ENCODE measurements at regions not wholly inside any gene's neighbourhood (a gene's known extent, or its start where the extent isn't known, plus 50 kb on each side); places are given as distances from the start of the nearest gene placed in this dataset.

- H3K27me3 ChIP-seq (ENCODE audit: control insufficient read depth, low read length): no peaks in the 10 kb centered on the region
- no peaks in the 10 kb centered on the region for H3K79me2 ChIP-seq (ENCODE audit: control insufficient read depth, low read length)
- H3K9me3 ChIP-seq (ENCODE audit: control insufficient read depth, insufficient read depth, low read length): no peaks in the 10 kb centered on the region
- H3K4me1 ChIP-seq (ENCODE audit: control insufficient read depth, low read length): no peaks in the 10 kb centered on the region
- H3F3A ChIP-seq (ENCODE audit: control insufficient read depth, insufficient read depth): no peaks in the 10 kb centered on the region
- H3K4me3 ChIP-seq (ENCODE audit: low read length): no peak overlapping the region
- no peaks in the 10 kb centered on the region for H3K36me3 ChIP-seq (ENCODE audit: control insufficient read depth, low read length)
- TF ChIP-seq CTCF (IDR thresholded peaks at IDR 0.05; ENCODE audit: low read depth, low read length, poor library complexity, severe bottlenecking) (no peak), EZH2phosphoT487 (IDR thresholded peaks at IDR 0.05; ENCODE audit: borderline replicate concordance, low read length) (no peak)
- no peak overlapping the region for H3K4me2 ChIP-seq (ENCODE audit: low read length)
- H3K9me2 ChIP-seq (replicated peaks; ENCODE audit: control insufficient read depth, low read length): no peaks in the 10 kb centered on the region
- H4K20me1 ChIP-seq (ENCODE audit: control insufficient read depth, insufficient read depth, low read depth, low read length): no peaks in the 10 kb centered on the region
- no peak overlapping the region for H3K27ac ChIP-seq (ENCODE audit: low read depth, low read length)
Measured at GRCh38 chr16:73354434-73354833, 306.5 kb upstream of the ZFHX3 start.

GRCh38 chr16:73350707-73351452 lies 303.0 kb upstream of the ZFHX3 start:
- no peaks in the 10 kb centered on the region for H3K9me3 ChIP-seq (ENCODE audit: control insufficient read depth, insufficient read depth, low read length)
- no peak overlapping the region for H3K27ac ChIP-seq (ENCODE audit: low read depth, low read length)
- H3K4me2 ChIP-seq (ENCODE audit: low read length): no peak overlapping the region
- no peaks in the 10 kb centered on the region for H3F3A ChIP-seq (ENCODE audit: control insufficient read depth, insufficient read depth)
- TF ChIP-seq CTCF (IDR thresholded peaks at IDR 0.05; ENCODE audit: low read depth, low read length, poor library complexity, severe bottlenecking): no peak
- no peak for TF ChIP-seq EZH2phosphoT487 (IDR thresholded peaks at IDR 0.05; ENCODE audit: borderline replicate concordance, low read length)
- no peak overlapping the region for H3K4me3 ChIP-seq (ENCODE audit: low read length)
- no peaks in the 10 kb centered on the region for H3K4me1 ChIP-seq (ENCODE audit: control insufficient read depth, low read length)
- no peaks in the 10 kb centered on the region for H3K27me3 ChIP-seq (ENCODE audit: control insufficient read depth, low read length)
- no peaks in the 10 kb centered on the region for H4K20me1 ChIP-seq (ENCODE audit: control insufficient read depth, insufficient read depth, low read depth, low read length)
- no peaks in the 10 kb centered on the region for H3K9me2 ChIP-seq (replicated peaks; ENCODE audit: control insufficient read depth, low read length)
- no peaks in the 10 kb centered on the region for H3K36me3 ChIP-seq (ENCODE audit: control insufficient read depth, low read length)
- no peaks in the 10 kb centered on the region for H3K79me2 ChIP-seq (ENCODE audit: control insufficient read depth, low read length)

GRCh38 chr16:73347500-73348375 lies 299.8 kb upstream of the ZFHX3 start:
- Histone ChIP-seq H3K9me2 (replicated peaks; ENCODE audit: control insufficient read depth, low read length) (no peaks in the 10 kb centered on the region), H3K36me3 (ENCODE audit: control insufficient read depth, low read length) (no peaks in the 10 kb centered on the region), H3K27me3 (ENCODE audit: control insufficient read depth, low read length) (no peaks in the 10 kb centered on the region), H3K4me1 (ENCODE audit: control insufficient read depth, low read length) (no peaks in the 10 kb centered on the region), H3K4me3 (ENCODE audit: low read length) (no peak overlapping the region), H3K79me2 (ENCODE audit: control insufficient read depth, low read length) (no peaks in the 10 kb centered on the region), H4K20me1 (ENCODE audit: control insufficient read depth, insufficient read depth, low read depth, low read length) (no peaks in the 10 kb centered on the region), H3K27ac (ENCODE audit: low read depth, low read length) (no peak overlapping the region), H3K4me2 (ENCODE audit: low read length) (no peak overlapping the region), H3K9me3 (ENCODE audit: control insufficient read depth, insufficient read depth, low read length) (no peaks in the 10 kb centered on the region), H3F3A (ENCODE audit: control insufficient read depth, insufficient read depth) (no peaks in the 10 kb centered on the region)
- no peak for TF ChIP-seq EZH2phosphoT487 (IDR thresholded peaks at IDR 0.05; ENCODE audit: borderline replicate concordance, low read length)
- TF ChIP-seq CTCF (IDR thresholded peaks at IDR 0.05; ENCODE audit: low read depth, low read length, poor library complexity, severe bottlenecking): no peak

Measured in DOHH2 (cell line).